AG04450 (cell line): ENCODE measurements at regions not wholly inside any gene's neighbourhood (a gene's known extent, or its start where the extent isn't known, plus 50 kb on each side); places are given as distances from the start of the nearest gene placed in this dataset.

Source experiments
- CTCF ChIA-PET: fragments of 300-600, 350-600 bp; formaldehyde crosslinking; extraction: SDS; loops from one replicate; lab custom pipeline; 2022; ENCODE audit warnings: antibody characterized with exemption, inconsistent platforms; lab: Charles Lee
- POLR2A ChIA-PET: fragments of 350-600 bp; formaldehyde crosslinking; extraction: SDS; loops from one replicate; lab custom pipeline; 2021; ENCODE audit warnings: antibody characterized with exemption, inconsistent platforms; lab: Yijun Ruan, JAX
- DNase-seq: peaks from one replicate; pipeline ENCODE4 v3.0.0-alpha.2; 2011; ENCODE audit warnings: low read depth, low spot score
- H3K27ac ChIP-seq: one replicate; pipeline ENCODE4 v1.5.1; 2012; ENCODE audit warnings: low read depth, low read length, control low read depth
- H3K27me3 ChIP-seq: one replicate; pipeline ENCODE4 v1.6.0; 2012; ENCODE audit warnings: low read length; ENCODE audit not compliant: control insufficient read depth, insufficient read depth
- H3K4me3 ChIP-seq: 2 replicates; pipeline ENCODE4 v1.5.1; 2011; ENCODE audit warnings: mild to moderate bottlenecking, low read depth, low read length, control low read depth
- H3K9me3 ChIP-seq: 2 replicates; pipeline ENCODE4 v1.5.1; 2012; ENCODE audit warnings: low read length; ENCODE audit not compliant: control insufficient read depth, insufficient read depth
- CTCF ChIP-seq: IDR thresholded peaks from 2 replicates; pipeline ENCODE4 v1.5.1; 2011; ENCODE audit warnings: low read depth, low read length, control low read depth, inconsistent platforms

- Histone ChIP-seq H3K27me3 (no peaks in the 10 kb centered on the region), H3K27ac (no peak overlapping the region), H3K4me3 (no peak overlapping the region), H3K9me3 (no peaks in the 10 kb centered on the region; the same call in 1 of the 2 replicates)
- POLR2A ChIA-PET = no interaction called here
- CTCF ChIA-PET = no interaction called here
- TF ChIP-seq CTCF = no peak
- DNase-seq = no peak
These were observed 553.5 kb downstream of the HACE1 start for GRCh38 chr6:104306211-104306610.

GRCh38 chr6:104305206-104305605, 554.5 kb downstream of the HACE1 start:
- CTCF ChIA-PET = no interaction called here
- Histone ChIP-seq H3K9me3 (no peaks in the 10 kb centered on the region), H3K27me3 (no peaks in the 10 kb centered on the region), H3K4me3 (no peak overlapping the region), H3K27ac (no peak overlapping the region)
- no peak for TF ChIP-seq CTCF
- no peak for DNase-seq
- POLR2A ChIA-PET = no interaction called here

GRCh38 chr6:104301951-104302350, 557.8 kb downstream of the HACE1 start:
- no peaks in the 10 kb centered on the region for H3K27me3 ChIP-seq
- no peak for TF ChIP-seq CTCF
- no peak overlapping the region for H3K27ac ChIP-seq
- ChIA-PET CTCF (no interaction called here), POLR2A (no interaction called here)
- peaks cover 4% of the 10 kb centered on the region; the same call in 1 of the 2 replicates for H3K9me3 ChIP-seq
- no peak overlapping the region for H3K4me3 ChIP-seq
- no peak for DNase-seq

- Histone ChIP-seq H3K4me3 (no peak overlapping the region), H3K9me3 (no peaks in the 10 kb centered on the region), H3K27ac (no peak overlapping the region), H3K27me3 (no peaks in the 10 kb centered on the region)
- no peak for DNase-seq
- POLR2A ChIA-PET = no interaction called here
- CTCF ChIA-PET = no interaction called here
- TF ChIP-seq CTCF = no peak
These were observed 573.1 kb downstream of the HACE1 start for GRCh38 chr6:104286641-104287040.

- Histone ChIP-seq H3K4me3 (no peak overlapping the region), H3K27me3 (no peaks in the 10 kb centered on the region), H3K27ac (no peak overlapping the region), H3K9me3 (peaks cover 9% of the 10 kb centered on the region)
- CTCF ChIA-PET = no interaction called here
- TF ChIP-seq CTCF = no peak
- no peak for DNase-seq
- POLR2A ChIA-PET = no interaction called here
These were observed 574.8 kb downstream of the HACE1 start for GRCh38 chr6:104284872-104285271.
